GM12865 (cell line): ENCODE measurements at regions not wholly inside any gene's neighbourhood (a gene's known extent, or its start where the extent isn't known, plus 50 kb on each side); places are given as distances from the start of the nearest gene placed in this dataset.

Experiments
- DNase-seq: peaks from one replicate; pipeline ENCODE4 v3.0.0; 2010; ENCODE audit warnings: low read depth
- H3K4me3 ChIP-seq: 2 replicates; pipeline ENCODE4 v1.5.1; 2011; ENCODE audit warnings: mild to moderate bottlenecking, low read depth, low read length, control low read depth
- TF ChIP-seq, protein P1 (sequence below): IDR thresholded peaks from 2 replicates; pipeline ENCODE4 v1.5.1; 2011; ENCODE audit warnings: low read length, control low read depth, low read depth, inconsistent platforms; ENCODE audit not compliant: insufficient read depth; ENCODE audit errors: missing control alignments

DNA sequence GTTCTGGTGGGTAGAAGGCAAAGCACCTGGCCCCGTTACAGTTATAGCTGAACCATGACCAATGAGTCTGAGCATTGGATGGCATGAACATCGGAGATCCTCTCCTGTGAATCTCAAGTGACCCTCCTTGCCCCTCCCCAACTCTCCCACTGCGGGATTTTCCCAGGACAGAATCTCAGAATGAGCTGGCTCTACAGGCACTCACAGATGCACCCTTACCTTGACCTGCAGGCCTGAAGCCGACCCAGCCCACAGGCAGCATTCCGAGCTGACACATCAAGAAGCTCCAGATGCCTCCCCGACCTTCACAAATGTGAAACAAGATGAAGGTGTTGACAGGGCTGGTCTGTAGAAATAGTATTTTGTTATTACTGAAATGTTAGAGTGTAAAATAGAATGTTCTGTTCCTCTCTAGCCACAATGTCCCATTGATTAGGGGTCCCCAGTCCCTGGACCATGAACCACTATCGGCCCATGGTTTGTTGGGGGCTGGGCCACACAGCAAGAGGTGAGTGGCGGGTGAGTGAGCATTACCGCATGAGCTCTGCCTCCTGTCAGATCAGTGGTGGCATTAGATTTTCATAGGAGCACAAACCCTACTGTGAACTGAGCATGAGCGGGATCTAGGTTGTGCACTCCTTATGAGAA, 263.4 kb downstream of the AUH start:
- TF ChIP-seq, protein P1, sequence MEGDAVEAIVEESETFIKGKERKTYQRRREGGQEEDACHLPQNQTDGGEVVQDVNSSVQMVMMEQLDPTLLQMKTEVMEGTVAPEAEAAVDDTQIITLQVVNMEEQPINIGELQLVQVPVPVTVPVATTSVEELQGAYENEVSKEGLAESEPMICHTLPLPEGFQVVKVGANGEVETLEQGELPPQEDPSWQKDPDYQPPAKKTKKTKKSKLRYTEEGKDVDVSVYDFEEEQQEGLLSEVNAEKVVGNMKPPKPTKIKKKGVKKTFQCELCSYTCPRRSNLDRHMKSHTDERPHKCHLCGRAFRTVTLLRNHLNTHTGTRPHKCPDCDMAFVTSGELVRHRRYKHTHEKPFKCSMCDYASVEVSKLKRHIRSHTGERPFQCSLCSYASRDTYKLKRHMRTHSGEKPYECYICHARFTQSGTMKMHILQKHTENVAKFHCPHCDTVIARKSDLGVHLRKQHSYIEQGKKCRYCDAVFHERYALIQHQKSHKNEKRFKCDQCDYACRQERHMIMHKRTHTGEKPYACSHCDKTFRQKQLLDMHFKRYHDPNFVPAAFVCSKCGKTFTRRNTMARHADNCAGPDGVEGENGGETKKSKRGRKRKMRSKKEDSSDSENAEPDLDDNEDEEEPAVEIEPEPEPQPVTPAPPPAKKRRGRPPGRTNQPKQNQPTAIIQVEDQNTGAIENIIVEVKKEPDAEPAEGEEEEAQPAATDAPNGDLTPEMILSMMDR: no peak
- no peak for DNase-seq
- H3K4me3 ChIP-seq: no peak overlapping the region

DNA sequence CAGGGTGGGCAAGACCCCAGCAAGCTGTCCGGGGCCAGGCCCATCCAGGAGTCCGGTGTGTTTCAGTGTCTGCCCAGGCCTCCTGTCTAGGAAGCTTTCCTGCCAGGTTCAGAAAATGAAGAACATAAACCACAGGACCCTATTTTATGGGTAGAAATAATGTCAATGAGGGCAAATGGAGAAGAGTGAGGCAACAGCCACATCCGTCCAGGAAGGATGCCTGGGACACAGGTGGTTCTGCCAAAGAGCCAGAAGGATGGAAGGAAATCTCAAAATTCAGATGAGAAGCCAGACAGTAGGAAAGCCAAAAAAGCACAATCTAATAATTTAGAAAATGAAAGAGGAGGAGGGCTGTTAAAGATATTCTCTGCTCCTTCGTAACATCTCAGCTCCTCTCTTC, 262.3 kb downstream of the AUH start:
- H3K4me3 ChIP-seq: no peak overlapping the region
- DNase-seq: no peak
- TF ChIP-seq, protein P1: no peak

DNA sequence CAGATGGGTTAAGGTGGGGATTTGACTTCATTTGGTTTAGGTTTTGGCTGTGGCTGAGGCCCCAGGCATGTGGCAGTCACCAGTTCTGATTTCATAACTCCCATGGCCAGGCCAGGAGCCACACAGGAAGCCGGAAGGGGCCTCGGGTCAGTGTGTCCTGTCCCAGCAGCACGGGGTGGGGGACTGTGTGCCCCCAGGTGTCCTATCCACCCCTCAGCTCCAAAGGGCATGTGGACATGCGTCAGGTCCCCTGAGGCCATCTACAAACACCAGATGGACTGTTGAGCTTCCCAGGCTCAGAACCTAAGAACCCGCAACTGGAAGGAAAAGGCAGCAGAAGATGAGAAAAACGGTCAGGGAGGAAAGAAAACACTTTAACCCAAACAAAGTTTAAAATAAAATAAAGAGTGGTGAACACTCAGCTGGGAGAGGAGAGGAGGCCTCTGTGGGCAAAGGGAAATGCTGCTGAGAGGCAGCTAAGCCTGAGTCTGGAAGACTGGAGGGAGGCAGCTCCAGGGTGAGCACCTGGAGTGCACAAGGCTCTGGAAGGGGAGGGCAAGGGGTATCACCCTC, 260.8 kb downstream of the AUH start:
- TF ChIP-seq, protein P1: no peak
- no peak for DNase-seq
- H3K4me3 ChIP-seq: no peak overlapping the region

- H3K4me3 ChIP-seq: no peak overlapping the region
- peak; percentile 45 for DNase-seq
- TF ChIP-seq, protein P1: no peak
Observed at GRCh38 chr9:91101611-91102168, 260.0 kb downstream of the AUH start.

GRCh38 chr9:91102269-91102668, 259.4 kb downstream of the AUH start:
- H3K4me3 ChIP-seq: no peak overlapping the region
- DNase-seq: no peak
- TF ChIP-seq, protein P1: no peak

DNA sequence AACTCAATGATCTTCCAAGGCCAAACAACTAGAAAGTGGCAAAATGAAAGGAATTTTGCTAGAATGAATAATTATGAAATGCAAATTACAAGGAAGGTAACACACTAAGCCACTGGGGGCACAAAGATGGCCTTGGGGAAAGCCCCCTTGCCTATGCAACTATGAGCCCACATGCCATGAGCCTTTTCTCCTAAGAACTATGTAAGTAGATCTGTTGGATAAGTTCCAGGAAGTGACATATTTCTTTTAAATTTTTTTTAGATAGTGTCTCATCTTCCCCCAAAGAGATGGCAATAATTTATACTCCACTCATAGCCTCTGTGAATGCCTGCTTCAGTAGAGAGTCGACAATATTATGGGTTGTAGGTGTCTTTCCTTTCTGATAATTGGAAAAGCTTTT, 257.8 kb downstream of the AUH start:
- DNase-seq: no peak
- TF ChIP-seq, protein P1: no peak

More for the DNA sequence above, 257.8 kb downstream of the AUH start:
- no peak overlapping the region for H3K4me3 ChIP-seq
